Germinal center (tissue), 1 donor: ENCODE measurements at regions not wholly inside any gene's neighbourhood (a gene's known extent, or its start where the extent isn't known, plus 50 kb on each side); places are given as distances from the start of the nearest gene placed in this dataset.
"Not testable (repeated sequence)": the region's sequence is repeated elsewhere in the genome, so short reads cannot be mapped to it uniquely, and the experiment has no call there.

Experiments used
- DNase-seq: peaks from one replicate; pipeline ENCODE4 v3.0.0; 2012; ENCODE audit warnings: mixed read lengths, low spot score

- no peak for DNase-seq
Observed at GRCh38 chr7:136325578-136325977, 348.4 kb upstream of the MTPN start.

GRCh38 chr7:136325027-136325426, 347.9 kb upstream of the MTPN start:
- no peak for DNase-seq

- DNase-seq: no peak
Observed at GRCh38 chr7:136324073-136324704, 347.0 kb upstream of the MTPN start.

GRCh38 chr7:136312592-136312991, 335.4 kb upstream of the MTPN start:
- no peak for DNase-seq

GRCh38 chr7:136309407-136309806, 332.2 kb upstream of the MTPN start:
- DNase-seq: no peak

GRCh38 chr7:136308230-136308629, 331.1 kb upstream of the MTPN start:
- no peak for DNase-seq

- no peak for DNase-seq
Observed at GRCh38 chr7:136303162-136303561, 326.0 kb upstream of the MTPN start.

GRCh38 chr7:136302049-136302448, 324.9 kb upstream of the MTPN start:
- no peak for DNase-seq

GRCh38 chr7:136294977-136295376, 317.8 kb upstream of the MTPN start:
- DNase-seq: no peak

- no peak for DNase-seq
Observed at GRCh38 chr7:136293841-136294391, 316.8 kb upstream of the MTPN start.

- DNase-seq: no peak
Observed at GRCh38 chr7:136293272-136293671, 316.1 kb upstream of the MTPN start.

GRCh38 chr7:136292365-136292764, 315.2 kb upstream of the MTPN start:
- no peak for DNase-seq

GRCh38 chr7:136290351-136290750, 313.2 kb upstream of the MTPN start:
- DNase-seq: no peak

- DNase-seq: no peak
Observed at GRCh38 chr7:136278057-136278456, 300.9 kb upstream of the MTPN start.

GRCh38 chr7:136275794-136276193, 298.6 kb upstream of the MTPN start:
- no peak for DNase-seq

- no peak for DNase-seq
Observed at GRCh38 chr7:136274636-136275345, 297.6 kb upstream of the MTPN start.

- DNase-seq: no peak
Observed at GRCh38 chr7:136272934-136273333, 295.8 kb upstream of the MTPN start.

GRCh38 chr7:136267822-136268221, 290.7 kb upstream of the MTPN start:
- DNase-seq: no peak

- no peak for DNase-seq
Observed at GRCh38 chr7:136266457-136266856, 289.3 kb upstream of the MTPN start.

- not testable (repeated sequence) for DNase-seq
Observed at GRCh38 chr7:136264304-136264703, 287.1 kb upstream of the MTPN start.

GRCh38 chr7:136263112-136263860, 286.1 kb upstream of the MTPN start:
- DNase-seq: not testable (repeated sequence)

GRCh38 chr7:136260591-136260990, 283.4 kb upstream of the MTPN start:
- not testable (repeated sequence) for DNase-seq

GRCh38 chr7:136259074-136259473, 281.9 kb upstream of the MTPN start:
- DNase-seq: no peak
